ENCODE measurements at regions not wholly inside any gene's neighbourhood (a gene's known extent, or its start where the extent isn't known, plus 50 kb on each side); places are given as distances from the start of the nearest gene placed in this dataset.

GRCh38 chr22:22297794-22298653, 53.4 kb downstream of the VPREB1 start (continued):
- TF ChIP-seq ZMYM4 (CRISPR knock-in tag; IDR thresholded peaks at IDR 0.05) (0 out of 2 replicates have a peak, but pooled peaks have one; percentile 15), TFAP4 (IDR thresholded peaks at IDR 0.05; ENCODE audit: borderline replicate concordance, low read depth) (peak; percentile 47; the same call in 1 of the 2 replicates), ZNF746 (CRISPR knock-in tag; IDR thresholded peaks at IDR 0.05) (peak; percentile 62; the same call in 1 of the 2 replicates), ZNF761 (CRISPR knock-in tag; conservative IDR thresholded peaks at IDR 0.05) (peak; percentile 49; the same call in 1 of the 2 replicates), ZNF891 (CRISPR knock-in tag; IDR thresholded peaks at IDR 0.05) (peak; percentile 80; the same call in 1 of the 2 replicates), ZSCAN31 (CRISPR knock-in tag; IDR thresholded peaks at IDR 0.05; ENCODE audit: low read depth) (peak; percentile 38; the same call in 1 of the 2 replicates), MED1 (CRISPR knock-in tag; IDR thresholded peaks at IDR 0.05) (0 out of 2 replicates have a peak, but pooled peaks have one; percentile 14), ZBTB2 (CRISPR knock-in tag; IDR thresholded peaks at IDR 0.05; ENCODE audit: low read depth) (peak; percentile 90), ZSCAN21 (CRISPR knock-in tag; IDR thresholded peaks at IDR 0.05; ENCODE audit: borderline replicate concordance) (peak; percentile 30; the same call in 1 of the 2 replicates), ZNF580 (CRISPR knock-in tag; IDR thresholded peaks at IDR 0.05; ENCODE audit: borderline replicate concordance, low read depth) (peak; percentile 39; the same call in 1 of the 2 replicates), ARID4A (CRISPR knock-in tag; IDR thresholded peaks at IDR 0.05; ENCODE audit: borderline replicate concordance) (peak; percentile 84), SAP130 (CRISPR knock-in tag; IDR thresholded peaks at IDR 0.05; ENCODE audit: low read depth) (peak; percentile 69), PHF8 (CRISPR knock-in tag; IDR thresholded peaks at IDR 0.05) (peak; percentile 90), POLR2A (IDR thresholded peaks at IDR 0.05; ENCODE audit: insufficient read depth in 1 of 2, low read depth in 2 of 2, low read length in 2 of 2) (peak in 1 of 2 experiments; percentile 55; a peak in 2 of 4 replicates), ZNF33B (CRISPR knock-in tag; IDR thresholded peaks at IDR 0.05) (peak; percentile 89), GATAD1 (CRISPR knock-in tag; IDR thresholded peaks at IDR 0.05) (peak; percentile 58), GFI1 (CRISPR knock-in tag; IDR thresholded peaks at IDR 0.05; ENCODE audit: borderline replicate concordance) (peak; percentile 41; the same call in 1 of the 2 replicates), SALL2 (CRISPR knock-in tag; IDR thresholded peaks at IDR 0.05) (0 out of 2 replicates have a peak, but pooled peaks have one; percentile 31), GABPB1 (CRISPR knock-in tag; IDR thresholded peaks at IDR 0.05) (peak; percentile 66), ZNF280B (CRISPR knock-in tag; IDR thresholded peaks at IDR 0.05; ENCODE audit: borderline replicate concordance) (0 out of 2 replicates have a peak, but pooled peaks have one; percentile 54)

Measured in HepG2 (cell line).